ENCODE measurements at regions not wholly inside any gene's neighbourhood (a gene's known extent, or its start where the extent isn't known, plus 50 kb on each side); places are given as distances from the start of the nearest gene placed in this dataset.
A peak's percentile ranks its signal among the peaks of the same experiment; 100 is the strongest.

DNA sequence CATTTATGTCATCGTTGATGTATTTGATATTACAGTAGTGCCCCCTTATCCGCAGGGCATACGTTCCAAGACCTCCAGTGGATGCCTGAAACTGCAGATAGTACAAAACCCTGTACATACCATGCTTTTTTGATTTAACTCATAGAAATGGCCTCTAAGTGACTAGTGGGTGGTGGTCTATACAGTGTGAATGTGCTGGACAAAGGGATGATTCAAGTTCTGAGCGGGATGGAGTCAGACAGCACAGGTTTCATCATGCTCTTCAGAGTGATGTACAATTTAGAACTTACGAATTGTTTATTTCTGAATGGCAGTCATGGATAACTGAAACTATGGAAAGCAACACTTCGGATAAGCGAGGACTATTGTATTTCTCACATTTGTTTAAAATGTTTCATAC, 473.1 kb upstream of the FANCL start:
- DNase-seq (ENCODE audit: low read depth), result no peak
- TF ChIP-seq, protein P1, sequence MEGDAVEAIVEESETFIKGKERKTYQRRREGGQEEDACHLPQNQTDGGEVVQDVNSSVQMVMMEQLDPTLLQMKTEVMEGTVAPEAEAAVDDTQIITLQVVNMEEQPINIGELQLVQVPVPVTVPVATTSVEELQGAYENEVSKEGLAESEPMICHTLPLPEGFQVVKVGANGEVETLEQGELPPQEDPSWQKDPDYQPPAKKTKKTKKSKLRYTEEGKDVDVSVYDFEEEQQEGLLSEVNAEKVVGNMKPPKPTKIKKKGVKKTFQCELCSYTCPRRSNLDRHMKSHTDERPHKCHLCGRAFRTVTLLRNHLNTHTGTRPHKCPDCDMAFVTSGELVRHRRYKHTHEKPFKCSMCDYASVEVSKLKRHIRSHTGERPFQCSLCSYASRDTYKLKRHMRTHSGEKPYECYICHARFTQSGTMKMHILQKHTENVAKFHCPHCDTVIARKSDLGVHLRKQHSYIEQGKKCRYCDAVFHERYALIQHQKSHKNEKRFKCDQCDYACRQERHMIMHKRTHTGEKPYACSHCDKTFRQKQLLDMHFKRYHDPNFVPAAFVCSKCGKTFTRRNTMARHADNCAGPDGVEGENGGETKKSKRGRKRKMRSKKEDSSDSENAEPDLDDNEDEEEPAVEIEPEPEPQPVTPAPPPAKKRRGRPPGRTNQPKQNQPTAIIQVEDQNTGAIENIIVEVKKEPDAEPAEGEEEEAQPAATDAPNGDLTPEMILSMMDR (conservative IDR thresholded peaks at IDR 0.05; ENCODE audit: low read depth, low read length), result no peak
- no peak overlapping the region for H3K4me3 ChIP-seq (ENCODE audit: low read length)

DNA sequence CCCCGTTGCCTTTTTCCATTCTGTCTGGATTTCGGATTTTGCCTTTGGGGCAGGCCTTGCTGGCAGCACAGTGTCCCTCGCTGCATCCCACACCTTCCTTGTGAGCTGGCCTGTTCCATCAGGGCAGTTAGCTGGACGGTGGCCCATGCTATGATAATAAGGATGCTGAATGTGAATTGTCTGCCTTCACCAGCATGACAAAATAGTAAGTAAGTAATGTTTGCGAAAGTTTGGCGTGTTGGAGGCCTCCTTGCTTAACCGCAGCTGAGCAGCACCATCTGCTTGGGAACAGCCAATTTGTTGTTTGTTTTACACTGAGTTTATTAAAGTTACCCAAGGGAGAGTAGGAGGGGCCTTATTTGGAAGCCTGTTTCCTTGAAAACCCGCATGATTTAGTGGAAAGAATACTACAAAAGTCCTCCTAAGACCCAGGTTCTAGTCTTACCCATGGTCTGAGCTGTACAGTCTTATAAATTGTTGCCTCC, 469.7 kb upstream of the FANCL start:
- H3K4me3 ChIP-seq (ENCODE audit: low read length), result no peak overlapping the region
- DNase-seq (ENCODE audit: low read depth), result no peak

GRCh38 chr2:58709687-58710354, 468.7 kb upstream of the FANCL start:
- TF ChIP-seq, protein P1 (conservative IDR thresholded peaks at IDR 0.05; ENCODE audit: low read depth, low read length), result no peak

More for the DNA sequence above, 469.7 kb upstream of the FANCL start:
- TF ChIP-seq, protein P1 (conservative IDR thresholded peaks at IDR 0.05; ENCODE audit: low read depth, low read length), result no peak

GRCh38 chr2:58709274-58709673, 468.1 kb upstream of the FANCL start:
- no peak overlapping the region for H3K4me3 ChIP-seq (ENCODE audit: low read length)
- DNase-seq (ENCODE audit: low read depth), result no peak
- TF ChIP-seq, protein P1 (conservative IDR thresholded peaks at IDR 0.05; ENCODE audit: low read depth, low read length), result no peak

More at GRCh38 chr2:58709687-58710354, 468.7 kb upstream of the FANCL start:
- no peak for DNase-seq (ENCODE audit: low read depth)
- no peak overlapping the region for H3K4me3 ChIP-seq (ENCODE audit: low read length)

- H3K4me3 ChIP-seq (ENCODE audit: low read length), result no peak overlapping the region
- TF ChIP-seq, protein P1 (conservative IDR thresholded peaks at IDR 0.05; ENCODE audit: low read depth, low read length), result no peak
- DNase-seq (ENCODE audit: low read depth), result no peak
Observed at GRCh38 chr2:58708565-58708964, 467.4 kb upstream of the FANCL start.

DNA sequence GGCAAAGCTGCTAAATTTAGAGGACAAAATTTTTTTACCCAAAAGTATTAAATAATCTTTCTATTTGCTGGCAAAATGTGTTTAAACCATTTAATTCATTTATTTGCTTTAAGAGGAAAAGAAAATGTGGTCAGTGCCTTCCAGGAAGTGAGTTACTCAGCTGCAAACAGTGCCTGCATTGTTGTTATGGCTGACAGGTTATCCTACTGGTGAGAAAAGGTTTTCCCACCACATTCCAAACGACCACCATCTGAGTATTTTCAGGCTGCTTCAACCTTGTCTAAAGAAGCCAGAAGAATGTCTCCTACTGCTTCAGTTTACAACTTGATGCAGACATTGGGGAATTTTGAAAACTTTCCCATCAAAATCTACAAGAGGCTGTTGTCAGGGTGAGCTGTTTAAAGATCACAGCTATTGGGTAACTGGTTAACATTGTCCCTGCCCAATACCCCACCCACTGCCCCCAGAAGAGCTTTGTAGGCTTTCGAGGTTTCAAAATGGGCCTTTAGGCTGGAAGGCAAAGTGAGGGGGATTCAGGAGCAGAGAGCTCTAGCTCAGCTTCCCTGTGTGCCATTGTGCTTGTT, 461.3 kb upstream of the FANCL start:
- DNase-seq (ENCODE audit: low read depth), result peak; percentile 54
- TF ChIP-seq, protein P1 (conservative IDR thresholded peaks at IDR 0.05; ENCODE audit: low read depth, low read length), result peak; percentile 35
- H3K4me3 ChIP-seq (ENCODE audit: low read length), result no peak overlapping the region

Measured in retinal pigment epithelial cell (primary cell).